ENCODE measurements at regions not wholly inside any gene's neighbourhood (a gene's known extent, or its start where the extent isn't known, plus 50 kb on each side); places are given as distances from the start of the nearest gene placed in this dataset.

- no peak for DNase-seq (ENCODE audit: low read depth in 1 of 2, low spot score in 2 of 2)
- Histone ChIP-seq H3K27ac (no peak overlapping the region), H3K27me3 (replicated peaks) (no peaks in the 10 kb centered on the region), H3K4me3 (no peak overlapping the region), H3K9me3 (replicated peaks) (no peaks in the 10 kb centered on the region), H3K36me3 (no peaks in the 10 kb centered on the region), H3K4me1 (replicated peaks) (no peaks in the 10 kb centered on the region)
Observed at GRCh38 chr3:117489663-117490079, 780.1 kb downstream of the TUSC7 start.

GRCh38 chr3:117490716-117491115, 781.1 kb downstream of the TUSC7 start:
- Histone ChIP-seq H3K9me3 (replicated peaks) (no peaks in the 10 kb centered on the region), H3K4me1 (replicated peaks) (no peaks in the 10 kb centered on the region), H3K27ac (no peak overlapping the region), H3K36me3 (no peaks in the 10 kb centered on the region), H3K27me3 (replicated peaks) (no peaks in the 10 kb centered on the region), H3K4me3 (no peak overlapping the region)
- no peak for DNase-seq (ENCODE audit: low read depth in 1 of 2, low spot score in 2 of 2)

GRCh38 chr3:117495620-117496019, 786.0 kb downstream of the TUSC7 start:
- no peak for DNase-seq (ENCODE audit: low read depth in 1 of 2, low spot score in 2 of 2)
- Histone ChIP-seq H3K36me3 (no peaks in the 10 kb centered on the region), H3K9me3 (replicated peaks) (no peaks in the 10 kb centered on the region), H3K27me3 (replicated peaks) (no peaks in the 10 kb centered on the region), H3K4me1 (replicated peaks) (no peaks in the 10 kb centered on the region), H3K27ac (no peak overlapping the region), H3K4me3 (no peak overlapping the region)

GRCh38 chr3:117499189-117499870, 789.8 kb downstream of the TUSC7 start:
- H3K27ac ChIP-seq, result no peak overlapping the region
- H3K36me3 ChIP-seq, result no peaks in the 10 kb centered on the region
- H3K9me3 ChIP-seq (replicated peaks), result no peaks in the 10 kb centered on the region
- no peak for DNase-seq (ENCODE audit: low read depth in 1 of 2, low spot score in 2 of 2)
- H3K4me1 ChIP-seq (replicated peaks), result no peaks in the 10 kb centered on the region
- no peaks in the 10 kb centered on the region for H3K27me3 ChIP-seq (replicated peaks)
- H3K4me3 ChIP-seq, result no peak overlapping the region

- Histone ChIP-seq H3K36me3 (no peaks in the 10 kb centered on the region), H3K9me3 (replicated peaks) (no peaks in the 10 kb centered on the region), H3K27me3 (replicated peaks) (no peaks in the 10 kb centered on the region; the same call in 1 of the 2 replicates), H3K4me1 (replicated peaks) (no peaks in the 10 kb centered on the region), H3K4me3 (no peak overlapping the region), H3K27ac (no peak overlapping the region)
- DNase-seq (ENCODE audit: low read depth in 1 of 2, low spot score in 2 of 2), result no peak
Observed at GRCh38 chr3:117507958-117508357, 798.4 kb downstream of the TUSC7 start.

- no peak for DNase-seq (ENCODE audit: low read depth in 1 of 2, low spot score in 2 of 2)
- H3K4me3 ChIP-seq, result no peak overlapping the region
- no peaks in the 10 kb centered on the region for H3K36me3 ChIP-seq
- H3K27ac ChIP-seq, result no peak overlapping the region
- H3K4me1 ChIP-seq (replicated peaks), result no peaks in the 10 kb centered on the region
- H3K9me3 ChIP-seq (replicated peaks), result no peaks in the 10 kb centered on the region
- no peaks in the 10 kb centered on the region; the same call in 1 of the 2 replicates for H3K27me3 ChIP-seq (replicated peaks)
Observed at GRCh38 chr3:117509858-117510257, 800.3 kb downstream of the TUSC7 start.

- no peak overlapping the region for H3K27ac ChIP-seq
- H3K4me3 ChIP-seq, result no peak overlapping the region
- no peaks in the 10 kb centered on the region for H3K9me3 ChIP-seq (replicated peaks)
- H3K4me1 ChIP-seq (replicated peaks), result no peaks in the 10 kb centered on the region
- no peaks in the 10 kb centered on the region; the same call in 1 of the 2 replicates for H3K27me3 ChIP-seq (replicated peaks)
- H3K36me3 ChIP-seq, result no peaks in the 10 kb centered on the region
- DNase-seq (ENCODE audit: low read depth in 1 of 2, low spot score in 2 of 2), result no peak
Observed at GRCh38 chr3:117510396-117510795, 800.8 kb downstream of the TUSC7 start.

GRCh38 chr3:117512975-117513374, 803.4 kb downstream of the TUSC7 start:
- no peak for DNase-seq (ENCODE audit: low read depth in 1 of 2, low spot score in 2 of 2)
- no peak overlapping the region for H3K27ac ChIP-seq

GRCh38 chr3:117515309-117515708, 805.7 kb downstream of the TUSC7 start:
- Histone ChIP-seq H3K4me1 (replicated peaks) (no peaks in the 10 kb centered on the region), H3K4me3 (no peak overlapping the region), H3K36me3 (no peaks in the 10 kb centered on the region), H3K9me3 (replicated peaks) (no peaks in the 10 kb centered on the region), H3K27me3 (replicated peaks) (no peaks in the 10 kb centered on the region), H3K27ac (no peak overlapping the region)
- DNase-seq (ENCODE audit: low read depth in 1 of 2, low spot score in 2 of 2), result no peak

More at GRCh38 chr3:117512975-117513374, 803.4 kb downstream of the TUSC7 start:
- Histone ChIP-seq H3K4me1 (replicated peaks) (no peaks in the 10 kb centered on the region), H3K36me3 (no peaks in the 10 kb centered on the region), H3K4me3 (no peak overlapping the region), H3K27me3 (replicated peaks) (no peaks in the 10 kb centered on the region; the same call in 1 of the 2 replicates), H3K9me3 (replicated peaks) (no peaks in the 10 kb centered on the region)

GRCh38 chr3:117518364-117518763, 808.8 kb downstream of the TUSC7 start:
- Histone ChIP-seq H3K4me1 (replicated peaks) (no peaks in the 10 kb centered on the region), H3K27me3 (replicated peaks) (no peaks in the 10 kb centered on the region), H3K9me3 (replicated peaks) (no peaks in the 10 kb centered on the region), H3K36me3 (no peaks in the 10 kb centered on the region), H3K27ac (no peak overlapping the region), H3K4me3 (no peak overlapping the region)
- no peak for DNase-seq (ENCODE audit: low read depth in 1 of 2, low spot score in 2 of 2)

- no peak for DNase-seq (ENCODE audit: low read depth in 1 of 2, low spot score in 2 of 2)
- H3K4me3 ChIP-seq, result no peak overlapping the region
- no peaks in the 10 kb centered on the region for H3K4me1 ChIP-seq (replicated peaks)
- H3K27ac ChIP-seq, result no peak overlapping the region
- H3K9me3 ChIP-seq (replicated peaks), result no peaks in the 10 kb centered on the region
- no peaks in the 10 kb centered on the region for H3K36me3 ChIP-seq
- no peaks in the 10 kb centered on the region for H3K27me3 ChIP-seq (replicated peaks)
Observed at GRCh38 chr3:117519776-117520175, 810.2 kb downstream of the TUSC7 start.

GRCh38 chr3:117520582-117520981, 811.0 kb downstream of the TUSC7 start:
- Histone ChIP-seq H3K4me3 (no peak overlapping the region), H3K9me3 (replicated peaks) (no peaks in the 10 kb centered on the region), H3K27ac (no peak overlapping the region), H3K36me3 (no peaks in the 10 kb centered on the region), H3K4me1 (replicated peaks) (no peaks in the 10 kb centered on the region), H3K27me3 (replicated peaks) (no peaks in the 10 kb centered on the region)
- no peak for DNase-seq (ENCODE audit: low read depth in 1 of 2, low spot score in 2 of 2)

- no peak overlapping the region for H3K27ac ChIP-seq
- no peaks in the 10 kb centered on the region for H3K4me1 ChIP-seq (replicated peaks)
- H3K27me3 ChIP-seq (replicated peaks), result no peaks in the 10 kb centered on the region
- no peaks in the 10 kb centered on the region for H3K9me3 ChIP-seq (replicated peaks)
- H3K36me3 ChIP-seq, result no peaks in the 10 kb centered on the region
- no peak for DNase-seq (ENCODE audit: low read depth in 1 of 2, low spot score in 2 of 2)
- no peak overlapping the region for H3K4me3 ChIP-seq
Observed at GRCh38 chr3:117523418-117523817, 813.8 kb downstream of the TUSC7 start.

GRCh38 chr3:117524890-117525289, 815.3 kb downstream of the TUSC7 start:
- DNase-seq (ENCODE audit: low read depth in 1 of 2, low spot score in 2 of 2), result no peak

More at GRCh38 chr3:117524890-117525289, 815.3 kb downstream of the TUSC7 start:
- Histone ChIP-seq H3K36me3 (no peaks in the 10 kb centered on the region), H3K27me3 (replicated peaks) (no peaks in the 10 kb centered on the region), H3K4me1 (replicated peaks) (no peaks in the 10 kb centered on the region), H3K9me3 (replicated peaks) (no peaks in the 10 kb centered on the region), H3K27ac (no peak overlapping the region), H3K4me3 (no peak overlapping the region)
